GM23338 (cell line): ENCODE measurements at regions not wholly inside any gene's neighbourhood (a gene's known extent, or its start where the extent isn't known, plus 50 kb on each side); places are given as distances from the start of the nearest gene placed in this dataset.

Experiments
- ATAC-seq: fragments of 200-7000 bp; cut with Tn5 transposase; 3 replicates; pipeline ENCODE4 v1.9.1; 2020
- DNase-seq: peaks from one replicate; pipeline ENCODE4 v3.0.0-alpha.2; 2015; ENCODE audit warnings: low spot score
- H2AFZ ChIP-seq: fragments of 200-600 bp; sonication (generic); 2 replicates; pipeline ENCODE4 v1.8.0; 2016; ENCODE audit warnings: antibody characterized with exemption, mild to moderate bottlenecking, moderate library complexity
- H3F3A ChIP-seq: fragments of 200-600 bp; sonication (generic); replicated peaks from 2 replicates; pipeline ENCODE4 v1.8.0; 2017; ENCODE audit warnings: antibody characterized with exemption, mixed run types, low read depth
- H3K27ac ChIP-seq: fragments of 200-600 bp; sonication (generic); 2 replicates; pipeline ENCODE4 v1.6.1; 2016; ENCODE audit warnings: low read depth
- H3K27me3 ChIP-seq: fragments of 200-600 bp; sonication (generic); 2 replicates; pipeline ENCODE4 v1.8.0; 2016; ENCODE audit warnings: mild to moderate bottlenecking, mixed run types, moderate library complexity; ENCODE audit not compliant: insufficient read depth
- H3K36me3 ChIP-seq: fragments of 200-600 bp; sonication (generic); 2 replicates; pipeline ENCODE4 v1.8.0; 2016; ENCODE audit warnings: mild to moderate bottlenecking; ENCODE audit not compliant: insufficient read depth
- H3K4me1 ChIP-seq: fragments of 200-600 bp; sonication (generic); 2 replicates; pipeline ENCODE4 v1.8.0; 2016; ENCODE audit warnings: mild to moderate bottlenecking, moderate library complexity; ENCODE audit not compliant: insufficient read depth
- H3K4me2 ChIP-seq: fragments of 200-600 bp; sonication (generic); 2 replicates; pipeline ENCODE4 v1.7.1; 2017; ENCODE audit warnings: mixed run types
- H3K4me3 ChIP-seq: fragments of 200-600 bp; sonication (generic); 2 replicates; pipeline ENCODE4 v1.6.1; 2016; ENCODE audit warnings: mixed run types
- H3K79me2 ChIP-seq: fragments of 200-600 bp; sonication (generic); replicated peaks from 2 replicates; pipeline ENCODE4 v1.8.0; 2017; ENCODE audit warnings: mild to moderate bottlenecking; ENCODE audit not compliant: insufficient read depth
- H3K9me2 ChIP-seq: fragments of 200-600 bp; sonication (generic); 2 replicates; pipeline ENCODE4 v1.8.0; 2017; ENCODE audit not compliant: insufficient read depth
- H4K20me1 ChIP-seq: fragments of 200-600 bp; sonication (generic); replicated peaks from 2 replicates; pipeline ENCODE4 v1.8.0; 2017; ENCODE audit warnings: mild to moderate bottlenecking; ENCODE audit not compliant: insufficient read depth
- H3K27ac Mint-ChIP-seq: 2 replicates; pipeline ENCODE4 v1.8.0; 2020; ENCODE audit warnings: inconsistent platforms, mild to moderate bottlenecking, moderate library complexity, mixed read lengths
- H3K27me3 Mint-ChIP-seq: 3 replicates; pipeline ENCODE4 v1.8.0; 2022; ENCODE audit warnings: low read depth, mild to moderate bottlenecking, moderate library complexity, mixed read lengths, inconsistent platforms; ENCODE audit not compliant: insufficient read depth, poor library complexity
- H3K36me3 Mint-ChIP-seq: 3 replicates; pipeline ENCODE4 v1.8.0; 2021; ENCODE audit warnings: low read depth, mild to moderate bottlenecking, inconsistent platforms, moderate library complexity, mixed read lengths
- H3K4me1 Mint-ChIP-seq: 3 replicates; pipeline ENCODE4 v1.8.0; 2020; ENCODE audit warnings: mild to moderate bottlenecking, inconsistent platforms, mixed read lengths
- H3K4me3 Mint-ChIP-seq: 3 replicates; pipeline ENCODE4 v1.8.0; 2021; ENCODE audit warnings: moderate library complexity, mild to moderate bottlenecking, inconsistent platforms, mixed read lengths
- H3K9me3 Mint-ChIP-seq: 3 replicates; pipeline ENCODE4 v1.8.0; 2020; ENCODE audit warnings: moderate library complexity, mild to moderate bottlenecking, inconsistent platforms, mixed read lengths
- CREB1 ChIP-seq: fragments of 250-450 bp; sonication (Bioruptor Pico); IDR thresholded peaks from 2 replicates; pipeline ENCODE4 v1.5.0; 2020; ENCODE audit warnings: low read depth, mild to moderate bottlenecking, moderate library complexity
- EZH2 ChIP-seq: fragments of 200-600 bp; sonication (generic); IDR thresholded peaks from one replicate; pipeline ENCODE4 v1.8.0; 2017; ENCODE audit warnings: antibody characterized with exemption, mild to moderate bottlenecking, low read depth; ENCODE audit not compliant: unreplicated experiment
- EZH2phosphoT487 ChIP-seq: fragments of 200-600 bp; sonication (generic); IDR thresholded peaks from one replicate; pipeline ENCODE4 v1.8.1; 2018; ENCODE audit warnings: antibody characterized with exemption; ENCODE audit not compliant: unreplicated experiment
- JUNB ChIP-seq: IDR thresholded peaks from one replicate; pipeline ENCODE4 v1.6.1; 2016; ENCODE audit warnings: antibody characterized with exemption; ENCODE audit not compliant: unreplicated experiment
- NANOG ChIP-seq: IDR thresholded peaks from 2 replicates; pipeline ENCODE4 v1.6.1; 2016; ENCODE audit warnings: antibody characterized with exemption, borderline replicate concordance
- POLR2AphosphoS5 ChIP-seq: IDR thresholded peaks from 2 replicates; pipeline ENCODE4 v1.6.1; 2016; ENCODE audit warnings: antibody characterized with exemption, low read depth
- STAT1 ChIP-seq: IDR thresholded peaks from one replicate; pipeline ENCODE4 v1.6.1; 2016; ENCODE audit warnings: antibody characterized with exemption; ENCODE audit not compliant: unreplicated experiment
- ZNF114 ChIP-seq: fragments of 250-450 bp; sonication (Bioruptor Pico); IDR thresholded peaks from 2 replicates; pipeline ENCODE4 v1.5.0; 2020; ENCODE audit warnings: mild to moderate bottlenecking, moderate library complexity
- ZNF331 ChIP-seq: fragments of 250-450 bp; sonication (Bioruptor Pico); IDR thresholded peaks from 2 replicates; pipeline ENCODE4 v1.5.0; 2020; ENCODE audit warnings: low read depth, mild to moderate bottlenecking, moderate library complexity
- TF ChIP-seq, protein P1 (sequence below), 2 experiments: fragments of 200-600 bp in 1 of 2; sonication (generic) in 1 of 2; conservative IDR thresholded peaks; 2 replicates each; pipeline versions ENCODE4 v1.5.1 to v1.6.1; 2016 to 2017; ENCODE audit warnings: antibody characterized with exemption in 2 of 2, low read depth in 2 of 2, mild to moderate bottlenecking in 2 of 2, moderate library complexity in 1 of 2
- TF ChIP-seq, protein P2 (sequence below): IDR thresholded peaks from 2 replicates; pipeline ENCODE4 v1.6.1; 2016; ENCODE audit warnings: antibody characterized with exemption
- TF ChIP-seq, protein P3 (sequence below): IDR thresholded peaks from one replicate; pipeline ENCODE4 v1.6.1; 2018; ENCODE audit warnings: antibody characterized with exemption; ENCODE audit not compliant: unreplicated experiment
- TF ChIP-seq, protein P4 (sequence below): fragments of 250-450 bp; sonication (Bioruptor Pico); IDR thresholded peaks from 2 replicates; pipeline ENCODE4 v1.5.0; 2020; ENCODE audit warnings: mild to moderate bottlenecking, moderate library complexity

DNA sequence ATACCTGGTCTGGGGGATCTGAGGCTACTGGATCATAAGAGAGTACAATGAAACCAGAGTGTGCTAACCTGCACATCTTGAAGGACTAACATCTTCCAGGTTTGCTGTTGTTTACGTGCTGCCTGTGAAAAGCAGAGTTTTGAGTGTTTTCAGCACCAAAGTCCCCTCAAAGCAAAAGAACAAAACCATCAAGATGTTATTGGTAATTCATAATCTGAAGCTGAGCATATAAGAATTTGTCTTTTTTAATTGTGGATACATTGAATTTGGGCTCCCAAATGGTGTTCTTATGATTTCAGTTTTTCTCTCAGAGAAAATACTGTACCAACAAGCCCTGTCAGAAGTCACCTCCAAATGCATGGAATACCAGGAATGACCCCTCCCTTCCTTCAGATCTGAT lies 110.2 kb downstream of the BTG1 start:
- H3K4me1 ChIP-seq: peaks cover 32% of the 10 kb centered on the region
- Mint-ChIP-seq H3K27me3 (no peaks in the 10 kb centered on the region), H3K4me1 (peaks cover 50% of the 10 kb centered on the region), H3K9me3 (no peaks in the 10 kb centered on the region), H3K27ac (no peak overlapping the region; the same call in 1 of the 2 replicates), H3K4me3 (no peak overlapping the region), H3K36me3 (no peaks in the 10 kb centered on the region)
- DNase-seq: no peak
- no peaks in the 10 kb centered on the region for H3K36me3 ChIP-seq
- no peak overlapping the region for H3K4me2 ChIP-seq
- no peaks in the 10 kb centered on the region for H3K79me2 ChIP-seq
- H3K27ac ChIP-seq: no peak overlapping the region
- peaks cover 6% of the 10 kb centered on the region; the same call in 1 of the 2 replicates for H3K9me2 ChIP-seq
- peak overlapping the region; percentile 96; the same call in 1 of the 2 replicates for H2AFZ ChIP-seq
- no peak for ATAC-seq
- no peaks in the 10 kb centered on the region for H3K27me3 ChIP-seq
- no peaks in the 10 kb centered on the region for H4K20me1 ChIP-seq
- H3F3A ChIP-seq: no peaks in the 10 kb centered on the region
- TF ChIP-seq, protein P1, sequence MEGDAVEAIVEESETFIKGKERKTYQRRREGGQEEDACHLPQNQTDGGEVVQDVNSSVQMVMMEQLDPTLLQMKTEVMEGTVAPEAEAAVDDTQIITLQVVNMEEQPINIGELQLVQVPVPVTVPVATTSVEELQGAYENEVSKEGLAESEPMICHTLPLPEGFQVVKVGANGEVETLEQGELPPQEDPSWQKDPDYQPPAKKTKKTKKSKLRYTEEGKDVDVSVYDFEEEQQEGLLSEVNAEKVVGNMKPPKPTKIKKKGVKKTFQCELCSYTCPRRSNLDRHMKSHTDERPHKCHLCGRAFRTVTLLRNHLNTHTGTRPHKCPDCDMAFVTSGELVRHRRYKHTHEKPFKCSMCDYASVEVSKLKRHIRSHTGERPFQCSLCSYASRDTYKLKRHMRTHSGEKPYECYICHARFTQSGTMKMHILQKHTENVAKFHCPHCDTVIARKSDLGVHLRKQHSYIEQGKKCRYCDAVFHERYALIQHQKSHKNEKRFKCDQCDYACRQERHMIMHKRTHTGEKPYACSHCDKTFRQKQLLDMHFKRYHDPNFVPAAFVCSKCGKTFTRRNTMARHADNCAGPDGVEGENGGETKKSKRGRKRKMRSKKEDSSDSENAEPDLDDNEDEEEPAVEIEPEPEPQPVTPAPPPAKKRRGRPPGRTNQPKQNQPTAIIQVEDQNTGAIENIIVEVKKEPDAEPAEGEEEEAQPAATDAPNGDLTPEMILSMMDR (conservative IDR thresholded peaks at IDR 0.05; ENCODE audit: low read depth in 2 of 2): no peak
- TF ChIP-seq ZNF331 (CRISPR knock-in tag) (no peak), POLR2AphosphoS5 (no peak), STAT1 (no peak), NANOG (no peak), EZH2phosphoT487 (no peak), CREB1 (CRISPR knock-in tag) (no peak), ZNF114 (CRISPR knock-in tag) (no peak), JUNB (no peak), EZH2 (no peak)
- TF ChIP-seq, protein P2, sequence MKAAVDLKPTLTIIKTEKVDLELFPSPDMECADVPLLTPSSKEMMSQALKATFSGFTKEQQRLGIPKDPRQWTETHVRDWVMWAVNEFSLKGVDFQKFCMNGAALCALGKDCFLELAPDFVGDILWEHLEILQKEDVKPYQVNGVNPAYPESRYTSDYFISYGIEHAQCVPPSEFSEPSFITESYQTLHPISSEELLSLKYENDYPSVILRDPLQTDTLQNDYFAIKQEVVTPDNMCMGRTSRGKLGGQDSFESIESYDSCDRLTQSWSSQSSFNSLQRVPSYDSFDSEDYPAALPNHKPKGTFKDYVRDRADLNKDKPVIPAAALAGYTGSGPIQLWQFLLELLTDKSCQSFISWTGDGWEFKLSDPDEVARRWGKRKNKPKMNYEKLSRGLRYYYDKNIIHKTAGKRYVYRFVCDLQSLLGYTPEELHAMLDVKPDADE: no peak
- TF ChIP-seq, protein P3, sequence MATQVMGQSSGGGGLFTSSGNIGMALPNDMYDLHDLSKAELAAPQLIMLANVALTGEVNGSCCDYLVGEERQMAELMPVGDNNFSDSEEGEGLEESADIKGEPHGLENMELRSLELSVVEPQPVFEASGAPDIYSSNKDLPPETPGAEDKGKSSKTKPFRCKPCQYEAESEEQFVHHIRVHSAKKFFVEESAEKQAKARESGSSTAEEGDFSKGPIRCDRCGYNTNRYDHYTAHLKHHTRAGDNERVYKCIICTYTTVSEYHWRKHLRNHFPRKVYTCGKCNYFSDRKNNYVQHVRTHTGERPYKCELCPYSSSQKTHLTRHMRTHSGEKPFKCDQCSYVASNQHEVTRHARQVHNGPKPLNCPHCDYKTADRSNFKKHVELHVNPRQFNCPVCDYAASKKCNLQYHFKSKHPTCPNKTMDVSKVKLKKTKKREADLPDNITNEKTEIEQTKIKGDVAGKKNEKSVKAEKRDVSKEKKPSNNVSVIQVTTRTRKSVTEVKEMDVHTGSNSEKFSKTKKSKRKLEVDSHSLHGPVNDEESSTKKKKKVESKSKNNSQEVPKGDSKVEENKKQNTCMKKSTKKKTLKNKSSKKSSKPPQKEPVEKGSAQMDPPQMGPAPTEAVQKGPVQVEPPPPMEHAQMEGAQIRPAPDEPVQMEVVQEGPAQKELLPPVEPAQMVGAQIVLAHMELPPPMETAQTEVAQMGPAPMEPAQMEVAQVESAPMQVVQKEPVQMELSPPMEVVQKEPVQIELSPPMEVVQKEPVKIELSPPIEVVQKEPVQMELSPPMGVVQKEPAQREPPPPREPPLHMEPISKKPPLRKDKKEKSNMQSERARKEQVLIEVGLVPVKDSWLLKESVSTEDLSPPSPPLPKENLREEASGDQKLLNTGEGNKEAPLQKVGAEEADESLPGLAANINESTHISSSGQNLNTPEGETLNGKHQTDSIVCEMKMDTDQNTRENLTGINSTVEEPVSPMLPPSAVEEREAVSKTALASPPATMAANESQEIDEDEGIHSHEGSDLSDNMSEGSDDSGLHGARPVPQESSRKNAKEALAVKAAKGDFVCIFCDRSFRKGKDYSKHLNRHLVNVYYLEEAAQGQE: no peak
- TF ChIP-seq, protein P4, sequence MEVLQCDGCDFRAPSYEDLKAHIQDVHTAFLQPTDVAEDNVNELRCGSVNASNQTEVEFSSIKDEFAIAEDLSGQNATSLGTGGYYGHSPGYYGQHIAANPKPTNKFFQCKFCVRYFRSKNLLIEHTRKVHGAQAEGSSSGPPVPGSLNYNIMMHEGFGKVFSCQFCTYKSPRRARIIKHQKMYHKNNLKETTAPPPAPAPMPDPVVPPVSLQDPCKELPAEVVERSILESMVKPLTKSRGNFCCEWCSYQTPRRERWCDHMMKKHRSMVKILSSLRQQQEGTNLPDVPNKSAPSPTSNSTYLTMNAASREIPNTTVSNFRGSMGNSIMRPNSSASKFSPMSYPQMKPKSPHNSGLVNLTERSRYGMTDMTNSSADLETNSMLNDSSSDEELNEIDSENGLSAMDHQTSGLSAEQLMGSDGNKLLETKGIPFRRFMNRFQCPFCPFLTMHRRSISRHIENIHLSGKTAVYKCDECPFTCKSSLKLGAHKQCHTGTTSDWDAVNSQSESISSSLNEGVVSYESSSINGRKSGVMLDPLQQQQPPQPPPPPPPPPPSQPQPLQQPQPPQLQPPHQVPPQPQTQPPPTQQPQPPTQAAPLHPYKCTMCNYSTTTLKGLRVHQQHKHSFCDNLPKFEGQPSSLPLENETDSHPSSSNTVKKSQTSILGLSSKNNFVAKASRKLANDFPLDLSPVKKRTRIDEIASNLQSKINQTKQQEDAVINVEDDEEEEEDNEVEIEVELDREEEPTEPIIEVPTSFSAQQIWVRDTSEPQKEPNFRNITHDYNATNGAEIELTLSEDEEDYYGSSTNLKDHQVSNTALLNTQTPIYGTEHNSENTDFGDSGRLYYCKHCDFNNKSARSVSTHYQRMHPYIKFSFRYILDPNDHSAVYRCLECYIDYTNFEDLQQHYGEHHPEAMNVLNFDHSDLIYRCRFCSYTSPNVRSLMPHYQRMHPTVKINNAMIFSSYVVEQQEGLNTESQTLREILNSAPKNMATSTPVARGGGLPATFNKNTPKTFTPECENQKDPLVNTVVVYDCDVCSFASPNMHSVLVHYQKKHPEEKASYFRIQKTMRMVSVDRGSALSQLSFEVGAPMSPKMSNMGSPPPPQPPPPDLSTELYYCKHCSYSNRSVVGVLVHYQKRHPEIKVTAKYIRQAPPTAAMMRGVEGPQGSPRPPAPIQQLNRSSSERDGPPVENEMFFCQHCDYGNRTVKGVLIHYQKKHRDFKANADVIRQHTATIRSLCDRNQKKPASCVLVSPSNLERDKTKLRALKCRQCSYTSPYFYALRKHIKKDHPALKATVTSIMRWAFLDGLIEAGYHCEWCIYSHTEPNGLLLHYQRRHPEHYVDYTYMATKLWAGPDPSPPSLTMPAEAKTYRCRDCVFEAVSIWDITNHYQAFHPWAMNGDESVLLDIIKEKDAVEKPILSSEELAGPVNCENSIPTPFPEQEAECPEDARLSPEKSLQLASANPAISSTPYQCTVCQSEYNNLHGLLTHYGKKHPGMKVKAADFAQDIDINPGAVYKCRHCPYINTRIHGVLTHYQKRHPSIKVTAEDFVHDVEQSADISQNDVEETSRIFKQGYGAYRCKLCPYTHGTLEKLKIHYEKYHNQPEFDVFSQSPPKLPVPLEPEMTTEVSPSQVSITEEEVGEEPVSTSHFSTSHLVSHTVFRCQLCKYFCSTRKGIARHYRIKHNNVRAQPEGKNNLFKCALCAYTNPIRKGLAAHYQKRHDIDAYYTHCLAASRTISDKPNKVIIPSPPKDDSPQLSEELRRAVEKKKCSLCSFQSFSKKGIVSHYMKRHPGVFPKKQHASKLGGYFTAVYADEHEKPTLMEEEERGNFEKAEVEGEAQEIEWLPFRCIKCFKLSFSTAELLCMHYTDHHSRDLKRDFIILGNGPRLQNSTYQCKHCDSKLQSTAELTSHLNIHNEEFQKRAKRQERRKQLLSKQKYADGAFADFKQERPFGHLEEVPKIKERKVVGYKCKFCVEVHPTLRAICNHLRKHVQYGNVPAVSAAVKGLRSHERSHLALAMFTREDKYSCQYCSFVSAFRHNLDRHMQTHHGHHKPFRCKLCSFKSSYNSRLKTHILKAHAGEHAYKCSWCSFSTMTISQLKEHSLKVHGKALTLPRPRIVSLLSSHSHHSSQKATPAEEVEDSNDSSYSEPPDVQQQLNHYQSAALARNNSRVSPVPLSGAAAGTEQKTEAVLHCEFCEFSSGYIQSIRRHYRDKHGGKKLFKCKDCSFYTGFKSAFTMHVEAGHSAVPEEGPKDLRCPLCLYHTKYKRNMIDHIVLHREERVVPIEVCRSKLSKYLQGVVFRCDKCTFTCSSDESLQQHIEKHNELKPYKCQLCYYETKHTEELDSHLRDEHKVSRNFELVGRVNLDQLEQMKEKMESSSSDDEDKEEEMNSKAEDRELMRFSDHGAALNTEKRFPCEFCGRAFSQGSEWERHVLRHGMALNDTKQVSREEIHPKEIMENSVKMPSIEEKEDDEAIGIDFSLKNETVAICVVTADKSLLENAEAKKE (CRISPR knock-in tag): no peak
- H3K4me3 ChIP-seq: no peak overlapping the region
